Central memory CD4-positive, alpha-beta T cell (primary cell): ENCODE measurements at regions not wholly inside any gene's neighbourhood (a gene's known extent, or its start where the extent isn't known, plus 50 kb on each side); places are given as distances from the start of the nearest gene placed in this dataset.

Experiments used
- DNase-seq: peaks from one replicate; pipeline ENCODE4 v3.0.0; 2022

GRCh38 chr4:163895378-163896005, 401.0 kb downstream of the TMA16 start:
- peak; percentile 47 for DNase-seq

GRCh38 chr4:163901319-163901718, 406.8 kb downstream of the TMA16 start:
- no peak for DNase-seq

- no peak for DNase-seq
Observed at GRCh38 chr4:163902417-163902816, 407.9 kb downstream of the TMA16 start.

DNA sequence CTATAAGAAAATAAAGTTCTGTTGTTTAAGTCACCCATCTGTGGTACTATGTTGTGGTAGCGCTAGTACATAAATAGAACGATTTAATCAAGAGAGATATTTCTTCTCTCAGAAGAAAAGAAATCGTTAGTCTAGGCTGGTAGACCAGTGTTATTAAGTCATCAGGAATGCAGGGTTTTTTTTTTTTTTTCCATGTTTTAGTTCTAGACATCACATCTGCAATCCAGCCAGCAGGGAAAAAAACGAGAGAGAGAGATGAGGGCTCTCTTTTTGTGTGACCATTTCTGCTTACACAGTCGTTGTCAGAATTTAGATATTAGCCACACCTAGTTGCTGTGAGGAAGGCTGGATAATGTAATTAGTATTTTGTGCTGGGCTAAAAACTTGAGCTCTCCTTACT, 417.4 kb downstream of the TMA16 start:
- DNase-seq = no peak

DNA sequence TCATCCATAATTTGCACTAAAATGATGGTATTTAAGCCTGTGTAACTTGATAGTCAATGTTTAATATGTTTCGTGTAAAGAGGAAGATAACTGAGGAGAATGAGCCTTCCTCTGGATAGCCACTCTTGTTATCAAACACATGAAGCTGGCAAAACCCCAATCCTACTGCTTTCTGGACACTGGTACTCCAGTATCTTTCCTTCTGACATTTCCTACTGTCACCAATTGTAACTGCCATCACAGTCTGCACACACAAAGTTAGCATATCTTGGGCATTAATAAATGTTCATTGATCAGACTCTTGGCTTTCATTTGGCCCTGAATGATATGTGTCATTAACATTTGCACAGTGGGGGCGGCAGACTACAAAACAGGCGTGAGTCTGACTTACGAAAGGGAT, 419.1 kb downstream of the TMA16 start:
- DNase-seq = no peak

GRCh38 chr4:163915896-163916295, 421.4 kb downstream of the TMA16 start:
- no peak for DNase-seq

DNA sequence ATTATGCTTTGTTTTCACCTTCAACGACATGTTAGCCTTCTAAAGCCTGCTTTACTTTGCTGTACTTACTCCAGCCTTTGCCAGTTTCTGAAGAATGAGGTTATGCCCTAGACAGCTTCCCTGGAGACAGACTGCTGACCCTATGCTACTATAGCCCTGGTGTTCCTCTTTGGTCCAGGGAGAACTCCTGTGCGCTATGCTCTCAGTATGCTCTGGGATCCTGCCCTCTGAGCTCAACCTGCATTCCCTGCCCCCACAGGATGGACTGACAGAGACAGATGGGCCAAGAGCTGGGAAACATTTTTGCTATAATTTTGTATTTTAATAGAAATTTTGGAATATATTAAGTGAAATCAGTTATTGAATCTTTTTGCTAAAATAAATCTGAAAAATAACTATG, 425.9 kb downstream of the TMA16 start:
- DNase-seq = no peak

DNA sequence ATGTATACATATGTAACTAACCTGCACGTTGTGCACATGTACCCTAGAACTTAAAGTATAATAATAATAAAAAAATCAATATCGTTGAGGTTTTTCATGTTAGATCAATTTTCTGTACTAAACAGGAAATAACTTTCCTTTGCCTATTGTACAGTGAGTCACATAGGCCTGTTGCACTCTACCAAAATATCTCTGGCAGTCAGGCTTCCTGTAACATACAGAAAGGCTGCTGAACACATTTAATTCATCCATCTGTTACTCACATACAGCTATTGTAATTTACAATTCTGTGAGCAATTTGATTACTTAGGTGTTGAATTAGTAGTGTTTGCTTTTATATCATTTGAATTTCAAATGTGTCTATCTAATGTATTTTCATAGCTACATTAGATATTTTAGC, 427.8 kb downstream of the TMA16 start:
- no peak for DNase-seq

DNA sequence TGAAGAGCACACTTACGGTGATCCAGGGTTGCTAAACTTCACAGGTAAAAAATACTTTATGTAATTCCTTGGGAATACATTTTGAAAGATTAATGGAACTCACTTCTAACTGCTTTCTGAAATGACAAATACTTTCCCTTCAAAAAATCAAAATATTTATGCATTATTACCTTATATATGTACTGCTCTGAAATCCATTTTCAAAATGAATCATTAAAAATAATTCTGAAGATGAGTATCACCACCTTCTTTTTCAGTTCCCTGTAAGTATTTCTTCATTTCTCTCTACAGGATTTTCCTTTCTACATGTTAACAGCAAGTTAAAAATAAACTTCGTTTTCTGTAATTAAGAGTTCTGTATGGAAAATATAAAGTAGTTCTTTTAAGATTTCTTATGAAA, 428.6 kb downstream of the TMA16 start:
- no peak for DNase-seq

DNA sequence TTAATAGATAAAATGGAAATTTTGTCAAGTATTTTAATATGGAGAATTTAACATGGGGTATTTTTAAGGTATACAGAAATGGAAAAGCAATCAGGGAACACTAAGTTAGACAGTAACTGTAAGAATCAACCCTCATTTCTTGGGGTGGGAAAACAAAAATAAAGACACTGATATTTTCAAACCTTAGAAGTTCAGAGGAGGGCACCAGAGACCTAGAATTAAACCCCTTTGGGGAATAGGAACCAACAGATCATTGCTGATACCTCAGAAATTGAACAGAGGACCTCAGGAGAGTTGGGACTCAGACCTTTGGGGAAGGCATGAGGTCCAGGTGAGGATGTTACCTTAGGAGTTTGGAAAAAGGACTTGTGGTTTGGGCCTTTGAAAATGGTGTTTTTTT, 435.6 kb downstream of the TMA16 start:
- no peak for DNase-seq

- DNase-seq = no peak
Observed at GRCh38 chr4:163932504-163932903, 438.0 kb downstream of the TMA16 start.

GRCh38 chr4:163939597-163939996, 445.1 kb downstream of the TMA16 start:
- no peak for DNase-seq

DNA sequence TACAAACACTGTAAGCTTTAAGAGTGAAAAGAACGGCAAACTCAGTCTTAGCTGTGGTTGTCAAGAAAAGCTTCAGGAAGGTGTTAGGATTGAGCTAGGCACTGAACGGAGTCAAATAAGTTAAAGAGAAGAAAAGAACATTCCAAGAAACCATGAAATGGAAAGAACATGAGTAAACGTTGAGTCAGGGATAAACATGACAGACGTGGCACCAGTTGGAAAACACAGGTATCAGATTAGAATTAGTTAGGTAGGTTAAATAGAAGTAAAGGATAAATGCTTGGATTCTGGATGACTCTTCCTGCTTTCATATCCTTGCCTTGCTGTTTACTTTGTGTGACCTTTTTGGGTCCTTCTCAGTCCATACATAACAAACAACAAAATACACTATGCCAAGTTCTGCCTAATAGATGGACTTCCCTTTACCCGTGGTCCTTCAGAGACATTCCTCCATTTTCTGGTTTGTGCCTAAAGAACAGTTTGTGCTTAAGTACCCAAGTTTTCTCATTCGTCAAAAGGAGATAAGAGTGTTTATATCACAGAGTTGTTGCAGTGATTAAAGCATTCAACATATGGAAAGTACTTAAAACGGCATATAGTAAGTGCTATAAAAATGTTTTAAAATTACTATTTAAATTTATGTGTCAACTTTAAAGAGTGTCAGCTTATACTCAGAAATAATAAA, 446.9 kb downstream of the TMA16 start:
- no peak for DNase-seq

DNA sequence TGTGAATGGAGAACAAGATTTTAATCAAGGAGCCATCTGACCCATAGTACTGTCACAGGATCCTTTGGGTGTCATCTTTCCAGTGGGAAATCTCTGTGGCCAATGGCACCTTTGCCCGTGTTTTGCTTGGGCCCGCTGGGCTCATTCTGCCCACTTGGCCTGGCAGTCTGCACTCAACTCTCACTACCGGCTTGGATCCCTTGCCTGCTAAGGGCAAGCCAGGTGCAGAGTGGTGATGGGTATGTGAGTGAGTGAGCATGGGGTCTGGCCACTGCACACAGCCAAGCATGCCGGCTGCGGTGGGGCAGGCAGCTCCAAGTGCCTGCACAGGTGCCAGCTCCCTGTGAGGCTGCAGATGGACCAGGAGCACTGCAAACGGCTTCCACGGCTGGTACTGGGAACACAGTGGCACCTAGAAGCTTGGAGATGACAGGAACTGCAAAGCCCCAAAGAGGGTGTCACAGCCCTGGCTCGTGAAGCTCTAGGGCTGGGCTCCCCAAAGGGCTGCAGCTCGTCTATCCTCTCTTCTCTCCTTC, 454.5 kb downstream of the TMA16 start:
- no peak for DNase-seq

DNA sequence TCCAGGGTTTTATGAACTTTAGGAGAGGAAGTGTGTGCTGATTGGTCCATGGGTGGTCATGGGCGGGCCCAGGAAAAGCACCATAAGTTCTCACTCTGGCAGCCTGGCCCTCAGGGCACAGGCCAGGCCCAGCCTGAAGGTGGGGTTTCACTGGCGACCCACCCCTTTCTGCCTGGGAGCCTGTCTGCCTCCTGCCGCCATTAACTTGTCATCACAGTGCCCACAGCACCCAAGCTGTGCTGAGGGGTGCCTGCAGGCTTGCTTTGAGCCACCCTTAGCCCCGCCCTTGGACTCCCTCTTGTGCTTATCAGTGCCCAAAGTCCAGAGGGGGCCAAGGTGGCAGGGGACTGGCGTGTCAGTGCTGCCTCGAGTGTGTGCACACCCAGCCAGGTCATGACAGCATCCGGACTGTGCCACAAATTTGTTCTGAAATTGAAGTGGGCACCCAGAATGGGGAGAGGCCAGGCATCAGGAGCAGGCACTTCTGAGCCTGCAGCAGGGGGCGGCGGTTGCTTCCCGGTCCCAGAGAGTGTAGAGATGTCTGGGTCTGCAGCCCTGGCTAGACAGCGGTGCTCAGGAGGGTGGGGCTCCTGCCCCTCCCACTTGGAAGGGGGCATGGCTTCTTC, 455.6 kb downstream of the TMA16 start:
- DNase-seq = no peak

- DNase-seq = no peak
Observed at GRCh38 chr4:163955288-163955687, 460.8 kb downstream of the TMA16 start.

- no peak for DNase-seq
Observed at GRCh38 chr4:163958751-163959150, 464.3 kb downstream of the TMA16 start.

DNA sequence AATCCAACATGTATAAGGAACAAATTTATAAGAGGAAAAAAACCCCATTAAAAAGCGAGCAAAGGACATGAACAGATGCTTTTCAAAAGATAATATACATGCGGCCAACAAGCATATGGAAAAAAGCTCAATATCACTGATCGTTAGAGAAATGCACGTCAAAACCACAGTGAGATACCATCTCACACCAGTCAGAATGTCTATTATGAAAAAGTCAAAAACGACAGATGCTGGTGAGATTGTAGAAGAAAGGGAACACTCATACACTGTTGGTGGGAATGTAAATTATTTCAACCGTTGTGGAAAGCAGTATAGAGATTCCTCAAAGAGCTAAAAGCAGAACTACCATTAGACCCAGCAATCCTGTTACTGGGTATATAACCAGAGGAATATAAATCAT, 465.4 kb downstream of the TMA16 start:
- no peak for DNase-seq

DNA sequence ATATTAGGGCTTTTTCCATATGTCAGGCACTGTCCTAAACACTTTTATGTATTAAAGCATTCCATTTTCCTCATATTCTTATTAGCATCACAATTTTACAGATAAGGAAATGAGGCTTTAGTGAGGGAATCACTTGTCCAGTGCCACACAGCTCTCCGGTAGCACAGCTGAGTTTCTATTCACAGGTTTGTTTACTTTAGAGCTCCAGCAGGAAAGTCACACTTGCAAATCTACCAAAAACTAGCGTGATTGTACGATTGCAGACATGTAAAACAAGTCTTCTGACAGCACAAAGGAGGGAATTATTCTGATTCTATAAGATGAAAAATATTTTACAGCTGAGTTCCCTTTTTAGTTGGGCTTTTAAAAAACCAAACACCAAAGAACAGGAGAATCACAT, 472.1 kb downstream of the TMA16 start:
- no peak for DNase-seq

DNA sequence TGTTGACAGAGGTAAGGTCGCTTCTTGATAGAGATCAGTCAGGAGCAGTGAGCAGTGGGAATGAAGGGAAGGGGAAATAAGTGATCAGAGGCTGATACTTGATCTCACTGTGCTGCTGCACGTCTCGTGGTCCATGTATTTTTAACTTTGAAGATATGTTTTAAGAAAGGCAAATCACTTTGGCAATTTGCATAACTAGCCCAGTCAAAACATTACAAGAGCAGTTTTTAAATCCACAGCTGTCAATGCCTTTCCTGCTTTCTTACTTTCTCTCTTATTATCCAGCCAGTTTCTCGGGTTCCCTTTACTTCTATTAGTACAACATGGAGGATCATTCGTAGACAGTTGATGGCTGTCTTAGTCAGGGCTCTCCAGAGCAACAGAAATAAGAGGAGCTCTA, 472.8 kb downstream of the TMA16 start:
- DNase-seq = no peak

- DNase-seq = no peak
Observed at GRCh38 chr4:163967710-163968109, 473.2 kb downstream of the TMA16 start.

DNA sequence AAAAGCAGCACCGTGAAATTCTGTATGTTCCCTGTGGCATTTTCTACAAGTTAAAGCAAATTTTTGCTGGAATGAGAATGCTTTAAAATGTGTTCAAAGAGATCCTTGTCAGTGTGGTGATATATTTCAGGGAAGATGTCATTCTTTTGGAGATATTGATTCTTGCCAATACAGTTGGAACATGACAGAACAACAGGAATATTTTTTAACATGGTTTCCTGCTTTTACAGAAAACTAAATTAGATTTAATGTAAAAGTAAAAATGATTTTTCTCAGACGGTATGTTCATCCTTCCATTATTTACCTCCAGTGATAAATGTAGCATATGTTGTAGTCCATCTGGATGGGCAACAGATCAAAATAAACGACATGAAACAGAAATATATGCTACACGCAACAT, 474.8 kb downstream of the TMA16 start:
- no peak for DNase-seq

GRCh38 chr4:163976588-163976987, 482.1 kb downstream of the TMA16 start:
- no peak for DNase-seq

GRCh38 chr4:163988391-163988790, 493.9 kb downstream of the TMA16 start:
- DNase-seq = no peak
